Cardiac fibroblast (primary cell): ENCODE measurements at regions not wholly inside any gene's neighbourhood (a gene's known extent, or its start where the extent isn't known, plus 50 kb on each side); places are given as distances from the start of the nearest gene placed in this dataset.
"Not testable (repeated sequence)": the region's sequence is repeated elsewhere in the genome, so short reads cannot be mapped to it uniquely, and the experiment has no call there.

Experiments
- DNase-seq, 2 donors: peaks; one replicate each; pipeline versions ENCODE4 v3.0.0 to v3.0.0-alpha.2; 2010; ENCODE audit warnings: low read depth in 2 of 2
- H3K4me3 ChIP-seq, 2 donors: replicated peaks in 1 of 2; 1 replicate in 1 of 2; 2 replicates in 1 of 2; pipeline ENCODE4 v1.5.1; 2011; ENCODE audit warnings: low read depth in 2 of 2, low read length in 2 of 2, mild to moderate bottlenecking in 2 of 2, moderate library complexity in 1 of 2
- TF ChIP-seq, protein P1 (sequence below): IDR thresholded peaks from one replicate; pipeline ENCODE4 v1.5.1; 2011; ENCODE audit warnings: low read depth, mild to moderate bottlenecking, low read length, inconsistent platforms

DNA sequence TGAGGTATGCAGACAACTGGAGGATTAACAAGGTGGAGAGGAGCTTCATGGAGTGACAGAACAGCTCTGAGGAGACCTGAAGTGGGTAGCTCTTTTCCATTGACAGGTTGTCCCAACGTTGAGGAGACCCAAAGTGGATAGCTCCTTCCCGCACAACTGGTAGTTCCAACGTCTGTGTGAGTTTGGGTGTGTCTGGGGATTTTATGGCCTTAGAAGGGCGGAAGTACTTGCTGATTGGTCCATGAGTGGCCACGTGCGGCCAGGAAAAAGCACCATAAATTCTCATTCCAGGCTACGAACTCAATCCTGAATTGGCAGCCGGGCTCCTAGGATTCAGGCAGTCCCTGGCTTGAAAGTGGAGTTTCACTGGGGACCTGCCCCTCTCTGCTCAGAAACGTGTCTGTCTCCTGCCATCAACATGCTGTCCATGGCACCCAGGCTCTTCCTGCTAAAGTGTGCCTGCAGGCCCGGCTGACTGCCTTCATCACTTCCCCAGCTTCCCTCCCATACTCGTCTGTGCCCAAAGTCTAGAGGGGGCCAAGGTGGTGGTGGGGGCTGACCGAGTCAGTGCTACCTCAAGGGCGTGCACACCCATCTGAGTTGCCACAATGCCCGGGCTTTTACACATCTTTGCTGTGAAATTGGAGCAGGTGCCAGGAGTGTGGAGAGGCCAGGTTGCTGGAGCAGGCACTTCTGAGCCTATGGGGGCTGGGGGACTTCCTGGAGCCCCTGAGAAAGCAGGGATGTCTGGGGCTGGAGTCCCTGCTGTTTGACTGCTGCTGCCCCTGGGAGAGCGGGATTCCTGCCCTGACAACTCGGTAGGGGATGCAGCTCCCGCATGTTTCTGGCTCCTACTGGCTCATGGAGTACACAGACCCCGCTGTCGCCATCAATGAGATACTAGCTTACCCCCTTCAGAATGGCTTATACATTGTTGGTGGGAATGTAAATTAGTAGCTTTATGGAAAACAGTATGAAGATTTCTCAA lies 2034.6 kb upstream of the ACO1 start:
- TF ChIP-seq, protein P1, sequence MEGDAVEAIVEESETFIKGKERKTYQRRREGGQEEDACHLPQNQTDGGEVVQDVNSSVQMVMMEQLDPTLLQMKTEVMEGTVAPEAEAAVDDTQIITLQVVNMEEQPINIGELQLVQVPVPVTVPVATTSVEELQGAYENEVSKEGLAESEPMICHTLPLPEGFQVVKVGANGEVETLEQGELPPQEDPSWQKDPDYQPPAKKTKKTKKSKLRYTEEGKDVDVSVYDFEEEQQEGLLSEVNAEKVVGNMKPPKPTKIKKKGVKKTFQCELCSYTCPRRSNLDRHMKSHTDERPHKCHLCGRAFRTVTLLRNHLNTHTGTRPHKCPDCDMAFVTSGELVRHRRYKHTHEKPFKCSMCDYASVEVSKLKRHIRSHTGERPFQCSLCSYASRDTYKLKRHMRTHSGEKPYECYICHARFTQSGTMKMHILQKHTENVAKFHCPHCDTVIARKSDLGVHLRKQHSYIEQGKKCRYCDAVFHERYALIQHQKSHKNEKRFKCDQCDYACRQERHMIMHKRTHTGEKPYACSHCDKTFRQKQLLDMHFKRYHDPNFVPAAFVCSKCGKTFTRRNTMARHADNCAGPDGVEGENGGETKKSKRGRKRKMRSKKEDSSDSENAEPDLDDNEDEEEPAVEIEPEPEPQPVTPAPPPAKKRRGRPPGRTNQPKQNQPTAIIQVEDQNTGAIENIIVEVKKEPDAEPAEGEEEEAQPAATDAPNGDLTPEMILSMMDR: no peak
- no peak for DNase-seq
- no peak overlapping the region for H3K4me3 ChIP-seq

DNA sequence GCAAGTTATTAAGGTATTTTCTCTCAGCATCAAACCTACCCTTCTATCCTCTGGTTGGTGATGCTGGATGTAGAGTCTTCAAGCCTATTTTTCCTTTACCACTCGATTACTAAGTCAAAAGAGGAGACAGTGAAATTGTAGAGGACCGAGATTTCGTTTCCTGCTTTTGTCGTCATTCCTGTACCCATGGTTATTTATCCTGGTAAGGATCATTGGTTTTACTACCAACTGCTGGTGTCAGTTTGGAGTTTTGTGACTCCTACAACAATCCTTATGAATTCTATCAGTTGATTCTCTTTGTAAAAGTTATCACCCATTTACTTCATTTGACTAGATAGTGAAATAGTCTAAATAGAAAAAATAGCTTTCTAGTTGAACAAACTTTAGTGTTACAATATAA lies 2028.2 kb upstream of the ACO1 start:
- TF ChIP-seq, protein P1: no peak
- H3K4me3 ChIP-seq: no peak overlapping the region

DNA sequence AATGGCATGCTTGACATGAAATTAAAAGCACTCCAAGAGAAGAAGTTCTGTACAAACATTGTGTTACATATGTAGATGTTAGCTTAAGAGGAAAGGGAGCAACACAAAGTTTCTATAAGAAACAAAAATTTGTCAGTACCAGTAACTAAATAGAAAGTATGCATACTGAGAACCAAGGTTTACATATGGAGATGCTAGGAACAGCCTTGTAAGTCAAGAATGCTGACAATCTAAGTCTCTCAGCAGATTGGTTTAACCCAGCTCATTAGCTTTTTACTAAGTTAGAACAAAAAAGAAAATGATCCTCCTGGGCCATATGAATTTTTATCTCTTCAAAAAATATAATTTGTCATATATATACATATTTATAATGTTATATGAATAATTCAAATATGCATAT lies 2022.1 kb upstream of the ACO1 start:
- H3K4me3 ChIP-seq: no peak overlapping the region
- DNase-seq: no peak
- TF ChIP-seq, protein P1: no peak

More for the DNA sequence above, 2028.2 kb upstream of the ACO1 start:
- no peak for DNase-seq

DNA sequence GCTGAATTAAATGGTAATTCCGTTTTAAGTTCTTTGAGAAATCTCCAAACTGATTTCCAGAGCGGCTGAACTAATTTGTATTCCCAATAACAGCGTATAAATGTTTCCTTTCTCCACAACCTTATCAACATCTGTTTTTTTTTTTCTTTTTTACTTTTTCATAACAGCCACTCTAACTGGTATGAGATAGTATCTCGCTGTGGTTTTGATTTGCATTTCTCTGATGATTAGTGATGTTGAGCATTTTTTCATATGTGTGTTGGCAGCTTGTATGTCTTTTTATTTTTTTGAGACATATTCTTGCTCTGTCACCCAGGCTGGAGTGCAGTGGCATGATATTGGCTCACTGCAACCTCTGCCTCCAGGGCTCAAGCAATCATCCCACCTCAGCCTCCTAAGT lies 2018.3 kb upstream of the ACO1 start:
- not testable (repeated sequence) for H3K4me3 ChIP-seq, DNase-seq

DNA sequence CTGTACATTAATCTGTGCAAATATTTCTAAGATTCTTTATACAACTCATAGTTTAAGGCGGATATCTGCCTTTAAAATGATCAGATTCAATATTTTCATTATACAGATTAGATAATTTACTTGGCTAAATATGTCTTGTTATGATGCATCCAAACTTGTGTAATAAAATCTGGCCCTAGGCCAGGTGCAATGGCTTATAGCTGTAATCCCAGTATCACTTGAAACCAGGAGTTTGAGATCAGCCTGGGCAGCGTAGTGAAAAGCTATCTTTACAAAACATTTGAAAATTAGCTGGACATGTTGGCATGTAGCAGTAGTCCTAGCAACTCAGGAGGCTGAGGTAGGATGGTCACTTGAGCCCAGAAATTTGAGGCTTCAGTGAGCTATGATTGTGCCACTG lies 2002.2 kb upstream of the ACO1 start:
- H3K4me3 ChIP-seq: no peak overlapping the region
- peak in 1 of 2 donors; percentile 0 for DNase-seq
- TF ChIP-seq, protein P1: no peak

DNA sequence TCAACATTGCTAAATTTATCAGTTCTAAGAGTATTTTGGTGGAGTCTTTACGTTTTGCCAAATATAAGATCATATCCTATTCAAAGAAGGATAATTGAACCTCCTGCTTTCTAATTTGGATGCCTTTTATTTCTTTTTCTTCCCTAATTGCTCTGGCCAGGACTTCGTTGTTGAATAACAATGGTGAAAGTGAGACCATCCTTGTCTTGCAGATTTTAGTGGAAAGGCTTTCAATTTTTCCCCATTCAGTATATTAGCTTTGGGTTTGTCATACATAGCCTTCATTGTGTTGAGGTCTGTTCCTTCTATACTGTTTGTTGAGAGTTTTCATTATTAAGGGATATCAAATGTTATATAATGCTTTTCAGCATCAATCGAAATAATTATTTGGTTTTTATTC lies 1974.2 kb upstream of the ACO1 start:
- TF ChIP-seq, protein P1: no peak
- H3K4me3 ChIP-seq: no peak overlapping the region
- no peak for DNase-seq

DNA sequence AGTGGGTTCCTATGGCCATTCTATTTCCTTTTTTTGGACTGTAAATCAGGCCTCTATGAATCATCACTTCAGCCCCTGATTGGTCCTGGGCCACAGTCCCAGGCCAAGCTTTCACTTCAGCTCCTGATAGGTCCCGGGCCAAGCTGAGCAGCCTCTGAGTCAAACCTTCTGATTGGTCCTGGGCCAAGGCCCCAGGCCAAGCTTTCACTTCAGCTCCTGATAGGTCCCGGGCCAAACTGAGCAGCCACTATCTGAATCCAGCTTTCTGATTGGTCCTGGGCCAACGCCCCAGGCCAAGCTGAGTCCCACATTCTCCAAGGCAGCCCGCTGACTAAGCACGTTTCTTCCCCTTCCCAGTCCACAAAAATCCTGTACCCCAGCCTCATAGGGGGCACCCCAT lies 1972.9 kb upstream of the ACO1 start:
- TF ChIP-seq, protein P1: no peak
- no peak for DNase-seq
- no peak overlapping the region for H3K4me3 ChIP-seq
